ENCODE measurements at regions not wholly inside any gene's neighbourhood (a gene's known extent, or its start where the extent isn't known, plus 50 kb on each side); places are given as distances from the start of the nearest gene placed in this dataset.

DNA sequence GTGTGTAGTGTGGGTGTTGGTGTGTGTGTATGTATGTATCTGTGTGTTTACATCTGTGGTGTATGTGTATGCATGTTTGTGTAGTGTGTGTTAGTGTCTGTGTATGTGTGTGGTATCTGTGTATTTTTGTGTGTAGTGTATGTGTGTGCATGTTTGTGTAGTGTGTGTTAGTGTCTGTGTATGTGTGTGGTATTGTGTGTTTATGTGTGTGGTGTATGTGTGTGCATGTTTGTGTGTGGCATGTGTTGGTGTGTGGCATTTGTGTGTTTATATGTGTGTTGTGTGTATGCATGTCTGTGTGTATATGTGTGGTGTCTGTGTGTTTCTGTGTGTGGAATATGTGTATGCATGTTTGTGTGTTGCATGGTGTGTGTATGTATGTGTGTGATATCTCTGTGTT, 96.4 kb downstream of the CMPK2 start:
- TF ChIP-seq, protein P1, sequence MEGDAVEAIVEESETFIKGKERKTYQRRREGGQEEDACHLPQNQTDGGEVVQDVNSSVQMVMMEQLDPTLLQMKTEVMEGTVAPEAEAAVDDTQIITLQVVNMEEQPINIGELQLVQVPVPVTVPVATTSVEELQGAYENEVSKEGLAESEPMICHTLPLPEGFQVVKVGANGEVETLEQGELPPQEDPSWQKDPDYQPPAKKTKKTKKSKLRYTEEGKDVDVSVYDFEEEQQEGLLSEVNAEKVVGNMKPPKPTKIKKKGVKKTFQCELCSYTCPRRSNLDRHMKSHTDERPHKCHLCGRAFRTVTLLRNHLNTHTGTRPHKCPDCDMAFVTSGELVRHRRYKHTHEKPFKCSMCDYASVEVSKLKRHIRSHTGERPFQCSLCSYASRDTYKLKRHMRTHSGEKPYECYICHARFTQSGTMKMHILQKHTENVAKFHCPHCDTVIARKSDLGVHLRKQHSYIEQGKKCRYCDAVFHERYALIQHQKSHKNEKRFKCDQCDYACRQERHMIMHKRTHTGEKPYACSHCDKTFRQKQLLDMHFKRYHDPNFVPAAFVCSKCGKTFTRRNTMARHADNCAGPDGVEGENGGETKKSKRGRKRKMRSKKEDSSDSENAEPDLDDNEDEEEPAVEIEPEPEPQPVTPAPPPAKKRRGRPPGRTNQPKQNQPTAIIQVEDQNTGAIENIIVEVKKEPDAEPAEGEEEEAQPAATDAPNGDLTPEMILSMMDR (IDR thresholded peaks at IDR 0.05): no peak
- TF ChIP-seq SIN3A (IDR thresholded peaks at IDR 0.05; ENCODE audit: borderline replicate concordance, low read depth, low read length) (no peak), TEAD4 (IDR thresholded peaks at IDR 0.05; ENCODE audit: borderline replicate concordance, insufficient read depth) (no peak), NRF1 (IDR thresholded peaks at IDR 0.05; ENCODE audit: low read depth, low read length) (no peak), TAF1 (IDR thresholded peaks at IDR 0.05; ENCODE audit: borderline replicate concordance, low read depth, low read length) (no peak), RXRA (IDR thresholded peaks at IDR 0.05; ENCODE audit: borderline replicate concordance, low read depth) (no peak)
- TF ChIP-seq, protein P2, sequence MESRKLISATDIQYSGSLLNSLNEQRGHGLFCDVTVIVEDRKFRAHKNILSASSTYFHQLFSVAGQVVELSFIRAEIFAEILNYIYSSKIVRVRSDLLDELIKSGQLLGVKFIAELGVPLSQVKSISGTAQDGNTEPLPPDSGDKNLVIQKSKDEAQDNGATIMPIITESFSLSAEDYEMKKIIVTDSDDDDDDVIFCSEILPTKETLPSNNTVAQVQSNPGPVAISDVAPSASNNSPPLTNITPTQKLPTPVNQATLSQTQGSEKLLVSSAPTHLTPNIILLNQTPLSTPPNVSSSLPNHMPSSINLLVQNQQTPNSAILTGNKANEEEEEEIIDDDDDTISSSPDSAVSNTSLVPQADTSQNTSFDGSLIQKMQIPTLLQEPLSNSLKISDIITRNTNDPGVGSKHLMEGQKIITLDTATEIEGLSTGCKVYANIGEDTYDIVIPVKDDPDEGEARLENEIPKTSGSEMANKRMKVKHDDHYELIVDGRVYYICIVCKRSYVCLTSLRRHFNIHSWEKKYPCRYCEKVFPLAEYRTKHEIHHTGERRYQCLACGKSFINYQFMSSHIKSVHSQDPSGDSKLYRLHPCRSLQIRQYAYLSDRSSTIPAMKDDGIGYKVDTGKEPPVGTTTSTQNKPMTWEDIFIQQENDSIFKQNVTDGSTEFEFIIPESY (IDR thresholded peaks at IDR 0.05; ENCODE audit: borderline replicate concordance, low read depth): no peak

Measured in SK-N-SH (cell line).